GM12878 (cell line): ENCODE measurements at regions not wholly inside any gene's neighbourhood (a gene's known extent, or its start where the extent isn't known, plus 50 kb on each side); places are given as distances from the start of the nearest gene placed in this dataset.

Source experiments
- ATAC-seq: fragments of 200-7000 bp; cut with Tn5 transposase; 3 replicates; pipeline ENCODE4 v1.9.1; 2020; ENCODE audit warnings: mild to moderate bottlenecking, moderate library complexity
- BruUV-seq: library from RNA; stranded (reverse); fragments of 400-500 nt; replicated peaks from 2 replicates; lab custom pipeline; 2021; lab: Mats Ljungman, UMichigan
- CTCF ChIA-PET: fragments of 300-600 bp; sonication (Branson Sonifier 250); formaldehyde crosslinking; extraction: SDS; loops from one replicate; lab custom pipeline; 2021; ENCODE audit warnings: inconsistent platforms; lab: Yijun Ruan, JAX
- POLR2A ChIA-PET: fragments of 350-600 bp; formaldehyde crosslinking; extraction: SDS; loops from one replicate; lab custom pipeline; 2021; ENCODE audit warnings: inconsistent platforms; lab: Charles Lee
- RAD21 ChIA-PET: fragments of 300-600 bp; sonication (Branson Sonifier 250); formaldehyde crosslinking; loops from one replicate; lab custom pipeline; 2023; ENCODE audit warnings: antibody characterized with exemption; ENCODE audit not compliant: unreplicated experiment; lab: Charles Lee
- SMC1A ChIA-PET: fragments of 300-600 bp; sonication (Branson Sonifier 250); formaldehyde crosslinking; loops from one replicate; lab custom pipeline; 2023; ENCODE audit not compliant: unreplicated experiment, uncharacterized antibody; lab: Charles Lee
- DNase-seq: peaks from one replicate; pipeline ENCODE4 v3.0.0-alpha.2; 2011; ENCODE audit warnings: low read depth, low spot score
- FAIRE-seq: peaks from 3 replicates; lab custom pipeline; 2011; peaks lifted over from hg19 to GRCh38; lab: Jason Lieb, UNC
- H2AFZ ChIP-seq: 2 replicates; pipeline ENCODE4 v1.6.0; 2011; ENCODE audit warnings: low read depth, low read length, control low read depth; ENCODE audit not compliant: control insufficient read depth
- H3K27ac ChIP-seq: 2 replicates; pipeline ENCODE4 v1.5.1; 2011; ENCODE audit warnings: control low read depth; ENCODE audit not compliant: control insufficient read depth, insufficient read depth
- H3K27me3 ChIP-seq, 2 experiments: replicated peaks in 1 of 2; 2 replicates each; pipeline versions ENCODE4 v1.6.0 to v1.6.1; 2011; ENCODE audit warnings: low read length in 1 of 2; ENCODE audit not compliant: control insufficient read depth in 2 of 2, insufficient read depth in 2 of 2
- H3K36me3 ChIP-seq, 2 experiments: 2 replicates each; pipeline ENCODE4 v1.5.1; 2011; ENCODE audit warnings: low read length in 1 of 2; ENCODE audit not compliant: control insufficient read depth in 2 of 2, insufficient read depth in 2 of 2
- H3K4me1 ChIP-seq: 2 replicates; pipeline ENCODE4 v1.6.1; 2011; ENCODE audit warnings: mild to moderate bottlenecking, low read length, moderate library complexity, mixed read lengths; ENCODE audit not compliant: control insufficient read depth, insufficient read depth
- H3K4me2 ChIP-seq: 2 replicates; pipeline ENCODE4 v1.6.0; 2011; ENCODE audit warnings: control low read depth; ENCODE audit not compliant: control insufficient read depth, insufficient read depth
- H3K4me3 ChIP-seq: fragments of 200-600 bp; sonication (generic); 2 replicates; pipeline ENCODE4 v1.5.1; 2016
- H3K79me2 ChIP-seq: 2 replicates; pipeline ENCODE4 v1.6.0; 2011; ENCODE audit warnings: low read length; ENCODE audit not compliant: control insufficient read depth, insufficient read depth
- H3K9ac ChIP-seq: 2 replicates; pipeline ENCODE4 v1.8.0; 2011; ENCODE audit warnings: low read length, control low read depth, mixed read lengths; ENCODE audit not compliant: control insufficient read depth, insufficient read depth
- H3K9me3 ChIP-seq: replicated peaks from 3 replicates; pipeline ENCODE4 v1.5.1; 2011; ENCODE audit warnings: mild to moderate bottlenecking, low read length; ENCODE audit not compliant: control insufficient read depth, insufficient read depth
- H4K20me1 ChIP-seq: 2 replicates; pipeline ENCODE4 v1.6.0; 2011; ENCODE audit not compliant: control insufficient read depth, insufficient read depth
- ETV6 ChIP-seq, 2 experiments: fragments of 450-650 bp in 1 of 2; IDR thresholded peaks in 1 of 2; conservative IDR thresholded peaks in 1 of 2; 2 replicates each; pipeline ENCODE4 v1.6.1; 2014; ENCODE audit warnings: antibody characterized with exemption in 1 of 2, borderline replicate concordance in 1 of 2, low read depth in 1 of 2, mild to moderate bottlenecking in 1 of 2, moderate library complexity in 1 of 2
- NFXL1 ChIP-seq: fragments of 450-650 bp; IDR thresholded peaks from 2 replicates; pipeline ENCODE4 v1.6.1; 2017; ENCODE audit warnings: antibody characterized with exemption, mild to moderate bottlenecking, borderline replicate concordance
- PKNOX1 ChIP-seq: fragments of 450-650 bp; IDR thresholded peaks from 2 replicates; pipeline ENCODE4 v1.6.1; 2016; ENCODE audit warnings: mild to moderate bottlenecking
- SP1 ChIP-seq: IDR thresholded peaks from one replicate; pipeline ENCODE4 v1.6.1; 2011; ENCODE audit warnings: low read depth, low read length
- STAT3 ChIP-seq: IDR thresholded peaks from 2 replicates; pipeline ENCODE4 v1.6.1; 2011; ENCODE audit warnings: low read depth, low read length, improper control_type of control experiment
- TCF3 ChIP-seq: IDR thresholded peaks from 2 replicates; pipeline ENCODE4 v1.6.1; 2012; ENCODE audit warnings: low read depth, mild to moderate bottlenecking, low read length, borderline replicate concordance; ENCODE audit not compliant: insufficient read depth
- WGBS: methylation state at CpG from one replicate; pipeline ENCODE4 v1.1.6; 2016; ENCODE audit warnings: low lambda C conversion rate; ENCODE audit not compliant: insufficient replicate concordance, insufficient coverage; ENCODE audit errors: missing lambda C conversion rate; 5-methylcytosine and 5-hydroxymethylcytosine counted together
- in situ Hi-C: fragments of 300-500 bp; cut with MboI; formaldehyde crosslinking; loops from 9 replicates; pipeline ENCODE4 v1.14.3; 2018; ENCODE audit warnings: mixed read lengths
- intact Hi-C: fragments of 100-400 bp; cut with micrococcal nuclease; formaldehyde crosslinking; loops from one replicate; pipeline ENCODE4 v1.14.2; 2022; ENCODE audit not compliant: unreplicated experiment

GRCh38 chr3:107128946-107129345 lies 248.3 kb upstream of the CCDC54 start:
- no peak overlapping the region for H3K4me3 ChIP-seq
- RAD21 ChIA-PET, result no interaction called here
- H3K27me3 ChIP-seq, result no peaks in the 10 kb centered on the region
- WGBS, result 3% methylated on average over 3 of the region's 3 CpGs
- DNase-seq (no peak), FAIRE-seq (no peak), ATAC-seq (no peak)
- no peaks in the 10 kb centered on the region for H3K4me1 ChIP-seq
- H3K4me2 ChIP-seq, result no peak overlapping the region
- H3K9me3 ChIP-seq, result no peaks in the 10 kb centered on the region
- H3K36me3 ChIP-seq, result no peaks in the 10 kb centered on the region
- TF ChIP-seq NFXL1, result no peak
- TF ChIP-seq ETV6 (conservative IDR thresholded peaks at IDR 0.05 in 1 of 2, IDR thresholded peaks at IDR 0.05 in 1 of 2; ENCODE audit: borderline replicate concordance in 1 of 2, low read depth in 1 of 2), result no peak
- no peak overlapping the region for H3K9ac ChIP-seq
- H2AFZ ChIP-seq, result no peak overlapping the region
- H4K20me1 ChIP-seq, result no peaks in the 10 kb centered on the region
- intact Hi-C loops (no loop called here), in situ Hi-C loops (no loop called here)
- no TSS peak for BruUV-seq
- POLR2A ChIA-PET, result no interaction called here
- no peak overlapping the region for H3K27ac ChIP-seq
- CTCF ChIA-PET, result no interaction called here
- SMC1A ChIA-PET, result no interaction called here
- no peaks in the 10 kb centered on the region for H3K79me2 ChIP-seq

- Histone ChIP-seq H2AFZ (no peak overlapping the region), H3K9me3 (no peaks in the 10 kb centered on the region), H3K4me1 (no peaks in the 10 kb centered on the region), H3K27ac (no peak overlapping the region), H3K4me3 (no peak overlapping the region), H3K4me2 (no peak overlapping the region), H3K79me2 (no peaks in the 10 kb centered on the region)
- FAIRE-seq (no peak), DNase-seq (no peak)
- CTCF ChIA-PET, result no interaction called here
- RAD21 ChIA-PET, result no interaction called here
- BruUV-seq, result no TSS peak
- POLR2A ChIA-PET, result no interaction called here
- TF ChIP-seq PKNOX1, result no peak
- TF ChIP-seq STAT3, result no peak
- 0 out of 2 replicates have a peak, but pooled peaks have one; percentile 12 for TF ChIP-seq TCF3
- TF ChIP-seq SP1, result no peak
- TF ChIP-seq, all 136 proteins: peak for 1
- ATAC-seq, result no peak
- intact Hi-C loops, result no loop called here
- Histone ChIP-seq H4K20me1 (no peaks in the 10 kb centered on the region), H3K9ac (no peak overlapping the region), H3K36me3 (no peaks in the 10 kb centered on the region), H3K27me3 (no peaks in the 10 kb centered on the region)
- 50% methylated on average over 6 of the region's 6 CpGs for WGBS
- in situ Hi-C loops, result no loop called here
- SMC1A ChIA-PET, result no interaction called here
Observed at GRCh38 chr3:107130089-107130700, 247.0 kb upstream of the CCDC54 start.
